Endothelial cell of umbilical vein (primary cell): ENCODE measurements at regions not wholly inside any gene's neighbourhood (a gene's known extent, or its start where the extent isn't known, plus 50 kb on each side); places are given as distances from the start of the nearest gene placed in this dataset.

Experiments
- BruUV-seq: library from RNA; stranded (reverse); fragments of 400-500 nt; replicated peaks from 2 replicates; lab custom pipeline; 2021; lab: Mats Ljungman, UMichigan
- CTCF ChIA-PET: fragments of 300-600, 350-600 bp; sonication (Branson Sonifier 250); formaldehyde crosslinking; loops from one replicate; lab custom pipeline; 2021; ENCODE audit warnings: antibody characterized with exemption, inconsistent platforms; lab: Charles Lee
- POLR2A ChIA-PET: fragments of 300-600, 350-600 bp; sonication (Branson Sonifier 250); formaldehyde crosslinking; loops from one replicate; lab custom pipeline; 2021; ENCODE audit warnings: antibody characterized with exemption, inconsistent platforms; lab: Charles Lee
- DNase-seq: peaks from one replicate; pipeline ENCODE4 v3.0.0-alpha.2; 2011; ENCODE audit warnings: low read depth, low spot score
- FAIRE-seq: peaks from 2 replicates; lab custom pipeline; 2011; peaks lifted over from hg19 to GRCh38; lab: Jason Lieb, UNC
- H2AFZ ChIP-seq: 2 replicates; pipeline ENCODE4 v1.6.0; 2012; ENCODE audit warnings: low read depth, low read length, control low read depth, inconsistent platforms
- H3K27ac ChIP-seq: 2 replicates; pipeline ENCODE4 v1.5.1; 2011; ENCODE audit warnings: low read depth, mild to moderate bottlenecking, control low read depth, low read length, moderate library complexity; ENCODE audit not compliant: insufficient read depth
- H3K27me3 ChIP-seq, 2 experiments: 2 replicates each; pipeline versions ENCODE4 v1.6.0 to v1.6.1; 2011; ENCODE audit warnings: low read length in 2 of 2, mixed read lengths in 1 of 2; ENCODE audit not compliant: control insufficient read depth in 2 of 2, insufficient read depth in 2 of 2
- H3K36me3 ChIP-seq, 2 experiments: 2 replicates in 1 of 2; 3 replicates in 1 of 2; pipeline ENCODE4 v1.5.1; 2011; ENCODE audit warnings: low read length in 2 of 2, mild to moderate bottlenecking in 1 of 2, moderate library complexity in 1 of 2; ENCODE audit not compliant: control insufficient read depth in 2 of 2, insufficient read depth in 2 of 2; ENCODE audit errors: extremely low read depth in 1 of 2
- H3K4me1 ChIP-seq: 3 replicates; pipeline ENCODE4 v1.5.1; 2011; ENCODE audit warnings: mild to moderate bottlenecking, low read length; ENCODE audit not compliant: control insufficient read depth, insufficient read depth; ENCODE audit errors: extremely low read depth
- H3K4me2 ChIP-seq: 2 replicates; pipeline ENCODE4 v1.6.1; 2011; ENCODE audit warnings: low read length, control low read depth, mixed read lengths; ENCODE audit not compliant: insufficient read depth
- H3K4me3 ChIP-seq, 3 experiments: fragments of 200-600 bp in 1 of 3; sonication (generic), shearing (Covaris generic) in 1 of 3; replicated peaks in 1 of 3; 2 replicates each; pipeline ENCODE4 v1.5.1; 2011 to 2016; ENCODE audit warnings: control low read depth in 3 of 3, low read length in 3 of 3, mild to moderate bottlenecking in 2 of 3, inconsistent platforms in 1 of 3, low read depth in 1 of 3, moderate library complexity in 1 of 3; ENCODE audit not compliant: insufficient read depth in 1 of 3
- H3K79me2 ChIP-seq: 2 replicates; pipeline ENCODE4 v1.6.0; 2012; ENCODE audit warnings: low read length, inconsistent platforms; ENCODE audit not compliant: control insufficient read depth, insufficient read depth
- H3K9ac ChIP-seq: replicated peaks from 2 replicates; pipeline ENCODE3; 2011; ENCODE audit warnings: low read length, control low read depth; ENCODE audit not compliant: insufficient read depth; ENCODE audit errors: extremely low read depth
- H3K9me1 ChIP-seq: replicated peaks from 3 replicates; pipeline ENCODE4 v1.6.0; 2011; ENCODE audit warnings: mild to moderate bottlenecking, low read length; ENCODE audit not compliant: control insufficient read depth, insufficient read depth; ENCODE audit errors: extremely low read depth
- H3K9me3 ChIP-seq: replicated peaks from 2 replicates; pipeline ENCODE4 v1.5.1; 2012; ENCODE audit warnings: low read length, inconsistent platforms; ENCODE audit not compliant: control insufficient read depth, insufficient read depth
- H4K20me1 ChIP-seq: replicated peaks from 2 replicates; pipeline ENCODE3; 2011; ENCODE audit warnings: mild to moderate bottlenecking, low read length; ENCODE audit not compliant: control insufficient read depth, insufficient read depth; ENCODE audit errors: extremely low read depth
- CTCF ChIP-seq, 2 donors: IDR thresholded peaks; 1 replicate in 1 of 2; 2 replicates in 1 of 2; pipeline ENCODE4 v1.5.1; 2011; ENCODE audit warnings: low read length in 2 of 2, mild to moderate bottlenecking in 2 of 2, moderate library complexity in 2 of 2, control low read depth in 1 of 2, inconsistent platforms in 1 of 2, low read depth in 1 of 2; ENCODE audit not compliant: insufficient read depth in 1 of 2; ENCODE audit errors: extremely low read depth in 1 of 2
- EZH2 ChIP-seq: IDR thresholded peaks from 2 replicates; pipeline ENCODE4 v1.6.1; 2012; ENCODE audit warnings: borderline replicate concordance, low read depth, mild to moderate bottlenecking, moderate library complexity, low read length, inconsistent platforms; ENCODE audit not compliant: severe bottlenecking
- FOS ChIP-seq: IDR thresholded peaks from 2 replicates; pipeline ENCODE4 v1.6.1; 2011; ENCODE audit warnings: mild to moderate bottlenecking, low read length, moderate library complexity, borderline replicate concordance; ENCODE audit not compliant: insufficient read depth
- GATA2 ChIP-seq: IDR thresholded peaks from 2 replicates; pipeline ENCODE4 v1.7.0; 2011; ENCODE audit warnings: low read depth, mild to moderate bottlenecking, moderate library complexity, mixed read lengths, low read length; ENCODE audit not compliant: insufficient read length, insufficient read depth
- JUN ChIP-seq: IDR thresholded peaks from 2 replicates; pipeline ENCODE4 v1.6.1; 2011; ENCODE audit warnings: borderline replicate concordance, low read depth; ENCODE audit not compliant: insufficient read length, insufficient read depth
- MAX ChIP-seq: IDR thresholded peaks from 2 replicates; pipeline ENCODE4 v1.6.1; 2011; ENCODE audit not compliant: insufficient read depth, insufficient read length
- MYC ChIP-seq: IDR thresholded peaks from one replicate; pipeline ENCODE4 v1.6.1; 2011; ENCODE audit warnings: mild to moderate bottlenecking, low read depth, low read length
- POLR2A ChIP-seq: IDR thresholded peaks from 2 replicates; pipeline ENCODE4 v1.6.1; 2012; ENCODE audit warnings: low read depth, mild to moderate bottlenecking, control low read depth, low read length
- POLR2AphosphoS5 ChIP-seq: IDR thresholded peaks from 2 replicates; pipeline ENCODE4 v1.6.1; 2012; ENCODE audit warnings: low read depth, mild to moderate bottlenecking, control low read depth, low read length, moderate library complexity; ENCODE audit not compliant: insufficient read depth
- dilution Hi-C: fragments of 300-500 bp; cut with MboI; formaldehyde crosslinking; loops from one replicate; pipeline ENCODE4 v1.15.0; 2019; ENCODE audit warnings: low sequenced_read_pairs; ENCODE audit not compliant: extremely low pct_ligation_motif_present
- intact Hi-C: fragments of 100-400 bp; cut with micrococcal nuclease; formaldehyde crosslinking; loops from one replicate; pipeline ENCODE4 v1.10.0; 2022

- TF ChIP-seq MYC (no peak), MAX (no peak), POLR2A (no peak), POLR2AphosphoS5 (no peak), GATA2 (no peak), EZH2 (no peak), JUN (no peak), CTCF (IDR thresholded peaks at IDR 0.05; ENCODE audit: extremely low read depth in 1 of 2, insufficient read depth in 1 of 2, low read depth in 1 of 2, low read length in 2 of 2) (no peak), FOS (no peak)
- H3K9ac ChIP-seq = no peak overlapping the region
- ChIA-PET POLR2A (no interaction called here), CTCF (no interaction called here)
- no peak overlapping the region for H3K4me2 ChIP-seq
- no peaks in the 10 kb centered on the region for H3K27me3 ChIP-seq
- no peaks in the 10 kb centered on the region for H3K9me3 ChIP-seq
- H3K4me3 ChIP-seq = no peak overlapping the region
- FAIRE-seq (no peak), DNase-seq (no peak)
- no peaks in the 10 kb centered on the region for H3K79me2 ChIP-seq
- no peak overlapping the region for H3K27ac ChIP-seq
- no peak overlapping the region for H2AFZ ChIP-seq
- BruUV-seq = no TSS peak
- H4K20me1 ChIP-seq = no peaks in the 10 kb centered on the region
- H3K36me3 ChIP-seq = no peaks in the 10 kb centered on the region
- H3K9me1 ChIP-seq = no peaks in the 10 kb centered on the region
- dilution Hi-C loops (no loop called here), intact Hi-C loops (no loop called here)
- H3K4me1 ChIP-seq = no peaks in the 10 kb centered on the region
Observed at GRCh38 chr18:69138088-69138487, 262.6 kb upstream of the DOK6 start.
